HG02840 (cell line): ENCODE measurements at regions not wholly inside any gene's neighbourhood (a gene's known extent, or its start where the extent isn't known, plus 50 kb on each side); places are given as distances from the start of the nearest gene placed in this dataset.
"Not testable (repeated sequence)": the region's sequence is repeated elsewhere in the genome, so short reads cannot be mapped to it uniquely, and the experiment has no call there.

Experiments used
- ATAC-seq: cut with Tn5 transposase; IDR thresholded peaks from one replicate; pipeline ENCODE4 v1.9.1; 2021; ENCODE audit warnings: mild to moderate bottlenecking, moderate library complexity, moderate number of reproducible peaks; ENCODE audit not compliant: unreplicated experiment, low FRiP score

DNA sequence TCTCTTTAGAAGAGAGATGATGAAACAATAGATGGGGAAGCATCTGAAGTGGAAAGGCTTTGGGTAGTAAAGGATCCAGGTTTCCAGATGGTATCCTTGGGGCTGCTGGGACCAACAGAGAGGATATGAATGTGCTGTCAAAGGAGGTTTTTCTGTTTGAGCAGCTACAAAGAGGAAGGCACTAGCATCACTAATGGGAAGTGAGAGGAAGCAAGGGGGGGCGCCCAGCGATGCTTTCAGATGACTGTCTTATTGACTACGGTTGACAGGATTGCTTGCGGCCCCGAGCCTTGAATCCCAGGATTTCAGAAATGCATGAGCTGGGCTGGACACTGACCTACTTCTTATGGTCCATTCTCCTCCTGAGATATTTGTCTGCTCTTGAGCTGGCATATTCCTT, 103.8 kb upstream of the GALNT15 start:
- ATAC-seq: no peak

DNA sequence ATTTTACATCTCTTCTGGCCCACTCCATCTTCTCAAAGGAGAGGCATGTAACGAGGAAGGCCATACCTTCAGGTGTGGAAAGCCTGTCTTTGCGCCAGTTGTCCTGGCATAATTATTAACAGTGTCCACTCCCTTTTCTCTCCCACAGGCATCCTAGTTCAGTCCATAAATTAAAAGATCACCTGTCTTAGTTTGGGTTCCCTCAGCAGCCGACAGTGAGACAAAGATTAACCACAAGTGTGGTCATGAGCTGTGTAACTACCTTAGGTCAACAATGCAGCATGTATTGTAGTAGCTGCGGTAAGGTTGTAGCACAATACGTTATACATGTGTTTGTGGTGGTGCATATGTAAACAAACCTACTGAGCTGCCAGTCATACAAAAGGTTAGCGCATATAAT, 103.3 kb upstream of the GALNT15 start:
- ATAC-seq: no peak

DNA sequence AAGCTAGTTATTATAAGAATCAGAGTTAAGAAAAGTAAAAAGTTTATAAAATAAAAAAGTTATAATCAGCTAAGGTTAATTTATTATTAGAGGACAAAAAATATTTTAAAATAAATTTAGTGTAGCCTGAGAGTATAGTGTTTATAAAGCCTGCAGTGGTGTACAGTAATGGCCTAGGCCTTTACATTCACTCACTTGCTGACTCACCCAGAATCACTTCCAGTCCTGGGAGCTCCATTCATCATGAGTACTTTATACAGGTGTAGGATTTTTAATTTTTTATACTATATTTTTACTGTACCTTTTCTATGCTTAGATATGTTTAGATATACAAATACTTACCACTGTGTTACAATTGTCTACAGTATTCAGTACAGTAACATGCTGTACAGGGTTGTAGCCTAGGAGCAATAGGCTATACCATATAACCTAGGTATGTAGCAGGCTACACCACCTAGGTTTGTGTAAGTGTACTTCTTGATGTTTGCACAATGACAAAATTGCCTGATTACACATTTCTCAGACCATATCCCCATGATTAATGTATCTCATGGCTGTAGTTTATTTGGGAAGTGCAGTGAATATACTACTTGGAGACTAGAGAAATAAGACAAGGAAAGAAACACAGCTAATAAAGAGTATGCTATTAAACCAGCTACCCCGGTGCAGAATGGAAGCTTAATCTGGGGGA, 101.9 kb upstream of the GALNT15 start:
- ATAC-seq: no peak

DNA sequence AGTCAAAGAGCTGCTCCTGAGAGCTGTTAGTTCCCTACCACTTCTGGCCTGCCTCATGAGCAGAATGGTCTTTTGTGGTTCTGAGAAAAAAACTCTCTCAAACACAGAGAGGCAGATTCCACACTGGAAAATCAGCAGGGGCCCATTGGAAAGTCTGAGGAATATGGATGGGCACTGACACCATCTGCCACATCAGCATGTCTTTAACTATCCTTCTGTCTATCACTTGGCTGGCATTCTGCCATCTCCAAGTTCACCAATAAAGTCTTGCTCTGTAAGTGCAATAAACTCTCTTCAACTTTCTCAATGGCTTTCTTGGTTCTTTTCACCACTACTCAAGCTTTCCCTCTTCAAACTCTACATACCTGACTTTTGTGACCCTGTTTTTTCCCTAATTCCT, 101.3 kb upstream of the GALNT15 start:
- no peak for ATAC-seq

DNA sequence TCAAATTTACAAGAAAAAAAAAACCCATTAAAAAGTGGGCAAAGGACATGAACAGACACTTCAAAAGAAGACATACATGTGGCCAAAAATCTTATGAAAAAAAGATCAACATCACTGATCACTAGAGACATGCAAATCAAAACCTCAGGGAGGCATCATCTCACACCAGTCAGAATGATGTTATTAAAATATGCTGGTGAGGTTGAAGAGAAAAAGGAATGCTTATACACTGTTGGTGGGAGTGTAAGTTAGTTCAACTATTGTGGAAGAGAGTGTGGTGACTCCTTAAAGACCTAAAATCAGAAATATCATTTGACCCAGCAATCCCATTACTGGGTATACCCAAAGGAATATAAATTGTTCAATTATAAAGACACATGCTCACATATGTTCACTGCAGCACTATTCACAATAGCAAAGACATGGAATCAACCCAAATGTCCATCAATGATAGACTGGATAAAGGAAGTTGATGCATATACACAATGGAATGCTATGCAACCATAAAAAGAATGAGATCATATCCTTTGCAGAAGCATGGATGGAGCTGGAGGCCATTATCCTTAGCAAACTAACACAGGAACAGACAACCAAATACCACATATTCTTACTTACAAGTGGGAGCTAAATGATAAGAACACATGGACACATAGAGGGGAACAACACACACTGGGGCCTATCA, 100.3 kb upstream of the GALNT15 start:
- ATAC-seq: not testable (repeated sequence)

DNA sequence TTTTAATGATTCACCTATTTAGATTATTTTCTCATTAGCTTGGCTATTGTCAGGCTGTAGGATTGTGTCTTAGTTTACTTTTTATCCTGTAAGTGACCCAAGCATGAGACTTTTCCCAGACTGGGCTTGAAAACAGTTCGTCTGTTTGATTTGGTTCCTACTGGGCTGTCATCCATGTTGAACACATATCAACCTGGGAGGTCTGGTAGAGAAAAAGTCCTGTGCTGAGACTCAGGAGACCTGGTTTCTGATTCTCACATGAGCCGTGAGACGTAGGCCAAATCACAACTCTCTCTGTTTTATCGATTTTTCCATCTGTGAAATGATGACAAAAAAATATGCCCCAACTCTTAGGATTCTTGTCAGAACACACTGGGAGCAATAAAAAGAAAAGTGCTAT, 98.8 kb upstream of the GALNT15 start:
- ATAC-seq: no peak

DNA sequence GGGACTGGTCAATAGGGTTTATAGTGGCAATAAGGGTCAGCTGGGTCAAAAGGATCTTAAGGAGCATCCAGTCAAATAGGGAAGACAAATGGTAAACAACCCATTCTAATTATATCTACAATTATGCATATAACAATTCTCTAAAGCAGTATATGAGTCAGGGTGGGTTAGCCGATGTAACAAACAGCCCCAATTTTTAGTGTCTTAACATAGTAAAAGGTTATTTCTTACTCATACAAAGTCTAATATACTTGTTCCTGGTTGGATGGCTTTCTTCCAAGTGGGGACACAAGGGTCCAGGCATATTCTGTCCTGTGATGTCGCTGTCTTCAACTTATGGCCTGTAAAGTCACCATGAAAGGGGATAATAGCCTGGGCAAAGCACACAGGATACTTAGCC, 97.9 kb upstream of the GALNT15 start:
- no peak for ATAC-seq

DNA sequence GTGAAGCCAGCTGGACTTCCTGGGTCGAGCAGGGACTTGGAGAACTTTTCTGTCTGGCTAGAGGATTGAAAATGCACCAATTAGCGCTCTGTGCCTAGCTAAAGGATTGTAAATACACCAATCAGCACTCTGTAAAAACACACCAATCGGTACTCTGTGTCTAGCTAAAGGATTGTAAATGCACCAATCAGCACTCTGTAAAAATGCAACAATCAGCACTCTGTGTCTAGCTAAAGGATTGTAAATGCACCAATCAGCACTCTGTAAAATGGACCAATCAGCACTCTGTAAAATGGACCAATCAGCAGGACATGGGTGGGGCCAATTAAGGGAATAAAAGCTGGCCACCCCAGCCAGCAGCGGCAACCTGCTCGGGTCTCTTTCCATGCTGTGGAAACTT, 97.3 kb upstream of the GALNT15 start:
- not testable (repeated sequence) for ATAC-seq

DNA sequence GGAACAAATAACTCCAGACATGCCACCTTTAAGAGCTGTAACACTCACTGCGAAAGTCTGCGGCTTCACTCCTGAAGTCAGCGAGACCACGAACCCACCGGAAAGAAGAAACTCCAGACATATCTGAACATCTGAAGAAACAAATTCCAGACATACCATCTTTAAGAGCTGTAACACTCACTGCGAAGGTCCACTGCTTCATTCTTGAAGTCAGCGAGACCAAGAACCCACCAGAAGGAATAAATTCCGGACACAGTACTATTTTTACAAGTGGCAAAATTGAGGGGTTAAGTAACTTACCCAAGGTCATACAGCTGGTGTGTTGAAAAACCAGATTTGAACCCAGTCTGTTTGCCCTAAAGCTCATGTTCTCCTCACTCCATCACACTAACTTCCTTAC, 96.8 kb upstream of the GALNT15 start:
- ATAC-seq: not testable (repeated sequence)

DNA sequence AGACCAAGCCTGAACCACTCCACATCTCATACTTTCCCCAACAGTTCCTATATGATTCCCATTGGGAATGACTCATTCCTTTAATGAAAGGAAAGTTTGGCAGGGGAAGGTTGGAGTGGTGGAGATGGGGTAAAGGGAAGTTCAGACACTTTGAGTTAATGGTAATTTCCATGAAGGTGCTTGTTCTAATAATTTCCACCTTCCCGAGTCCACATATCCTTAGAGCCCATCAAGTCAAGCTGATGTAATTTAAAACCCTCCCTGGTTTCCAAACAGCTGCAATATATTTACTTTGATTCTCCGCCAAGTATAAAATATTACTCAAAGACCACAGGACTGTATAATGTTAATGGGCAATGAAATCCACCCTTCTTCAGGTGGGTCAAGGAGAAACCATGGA, 95.0 kb upstream of the GALNT15 start:
- no peak for ATAC-seq

DNA sequence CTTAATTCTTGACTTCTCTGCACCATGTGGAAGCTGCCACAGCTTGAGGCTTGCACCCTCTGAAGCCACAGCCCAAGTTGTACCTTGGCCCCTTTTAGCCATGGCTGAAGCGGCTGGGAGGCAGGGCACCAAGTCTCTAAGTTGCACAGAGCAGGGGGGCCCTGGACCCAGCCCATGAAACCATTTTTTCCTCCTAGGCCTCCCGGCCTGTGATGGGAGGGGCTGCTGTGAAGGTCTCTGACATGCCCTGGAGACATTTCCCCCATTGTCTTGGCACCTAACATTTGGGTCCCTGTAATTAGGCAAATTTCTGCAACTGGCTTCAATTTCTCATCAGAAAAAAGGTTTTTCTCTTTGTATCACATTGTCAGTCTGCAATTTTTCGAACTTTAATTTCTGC, 92.8 kb upstream of the GALNT15 start:
- ATAC-seq: no peak

DNA sequence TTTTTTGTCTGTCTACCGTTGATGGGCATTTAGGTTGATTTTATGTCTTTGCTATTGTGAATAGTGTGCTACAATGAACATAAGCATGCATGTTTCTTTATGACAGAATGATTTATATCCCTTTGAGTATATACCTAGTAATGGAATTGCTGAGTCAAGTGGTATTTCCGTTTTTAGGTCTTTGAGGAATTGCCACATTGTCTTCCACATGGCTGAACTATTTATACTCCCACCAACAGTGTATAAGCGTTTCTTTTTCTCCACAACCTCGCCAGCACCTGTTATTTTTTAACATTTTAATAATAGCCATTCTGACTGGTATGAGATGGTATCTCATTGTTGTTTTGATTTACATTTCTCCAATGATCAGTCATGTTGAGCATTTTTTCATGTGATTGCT, 89.6 kb upstream of the GALNT15 start:
- ATAC-seq: no peak

DNA sequence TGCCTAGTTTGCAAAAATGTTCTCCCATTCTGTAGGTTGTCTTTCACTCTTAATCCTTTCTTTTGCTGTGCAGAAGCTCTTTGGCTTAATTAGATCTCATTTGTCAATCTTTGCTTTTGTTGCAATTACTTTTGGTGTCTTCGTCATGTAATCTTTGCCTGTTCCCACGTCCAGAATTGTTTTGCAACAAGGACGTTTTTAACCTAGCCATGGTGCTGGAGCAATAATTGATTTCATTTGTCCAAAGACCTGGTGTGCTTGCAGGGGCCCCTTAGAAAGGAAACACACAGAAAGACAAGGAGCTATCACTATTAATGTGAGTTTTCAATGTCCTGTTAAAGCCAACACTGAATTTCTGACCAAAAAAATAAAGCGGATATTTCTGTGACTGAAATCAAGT, 89.1 kb upstream of the GALNT15 start:
- no peak for ATAC-seq

DNA sequence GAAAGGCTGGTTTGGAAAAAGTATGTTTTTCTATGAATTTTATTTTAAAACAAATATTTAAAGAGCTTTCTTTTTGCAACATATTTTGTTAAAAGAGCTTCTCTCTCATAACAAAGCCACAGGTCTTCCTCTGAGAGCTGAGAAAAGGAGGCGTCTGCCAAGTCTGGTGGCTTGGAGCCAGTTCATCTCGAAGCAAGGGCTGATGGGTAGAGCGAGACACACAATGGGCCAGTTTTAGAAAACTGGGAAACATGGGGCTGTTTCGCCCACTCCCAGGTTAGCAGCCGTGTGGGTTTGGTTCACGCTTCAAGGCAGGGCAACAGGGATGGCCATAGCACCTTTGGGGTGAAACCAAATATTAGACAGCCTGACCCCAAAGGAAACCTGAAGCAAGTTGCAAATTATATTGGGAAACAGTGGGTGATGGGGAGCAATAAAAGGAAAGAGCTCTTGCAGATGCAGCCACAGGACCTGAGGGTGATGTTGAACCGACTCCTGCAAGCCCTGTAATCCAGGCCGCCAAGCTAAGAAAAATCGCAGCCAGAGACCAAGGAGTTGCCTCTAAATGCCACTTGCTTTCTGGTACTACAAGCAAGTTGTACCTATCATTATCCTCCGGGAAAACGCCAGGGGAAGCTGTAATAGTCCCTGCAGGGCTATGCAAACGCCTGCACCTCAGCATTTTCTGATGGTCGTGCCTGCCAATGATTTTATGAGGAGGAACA, 88.4 kb upstream of the GALNT15 start:
- no peak for ATAC-seq

DNA sequence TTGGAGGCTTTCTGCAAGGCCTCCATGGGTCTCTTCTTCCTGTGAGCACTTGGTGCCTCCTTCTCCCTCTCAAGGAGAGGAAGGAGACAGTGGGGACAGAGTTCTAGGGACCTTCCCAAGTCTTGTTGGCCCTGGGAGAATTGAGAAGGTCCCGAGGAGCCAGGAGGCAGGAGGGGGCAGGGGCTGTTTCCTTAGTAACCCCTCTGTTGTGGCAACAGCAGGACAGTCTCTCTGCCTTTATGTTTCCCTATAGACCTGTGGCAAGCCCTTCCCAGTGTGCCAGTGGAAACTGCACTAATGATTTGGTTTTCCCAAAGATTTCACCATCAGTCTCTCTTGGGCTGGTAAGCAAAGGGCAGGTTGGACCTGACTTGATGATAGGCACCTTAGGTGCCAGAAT, 87.8 kb upstream of the GALNT15 start:
- ATAC-seq: no peak

DNA sequence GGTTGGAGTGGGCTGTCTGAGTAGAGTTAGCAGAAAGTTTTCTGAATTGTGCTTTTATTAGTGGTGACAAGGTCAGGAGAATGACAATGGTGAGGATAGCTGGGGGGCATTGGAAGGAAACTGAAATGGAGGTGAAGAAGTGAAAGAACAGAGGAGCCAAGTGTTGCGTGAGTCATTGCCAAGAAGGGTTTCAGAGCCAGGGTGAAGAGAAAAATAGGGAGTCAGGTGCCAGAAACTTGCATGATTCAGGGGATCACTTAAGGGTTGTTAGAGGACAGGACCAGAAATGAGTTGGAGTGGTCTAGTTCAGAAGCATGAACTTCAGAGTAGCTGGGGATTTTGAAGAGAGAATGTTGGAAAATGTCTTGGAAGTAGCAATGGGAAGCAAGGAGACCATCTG, 86.0 kb upstream of the GALNT15 start:
- ATAC-seq: no peak

DNA sequence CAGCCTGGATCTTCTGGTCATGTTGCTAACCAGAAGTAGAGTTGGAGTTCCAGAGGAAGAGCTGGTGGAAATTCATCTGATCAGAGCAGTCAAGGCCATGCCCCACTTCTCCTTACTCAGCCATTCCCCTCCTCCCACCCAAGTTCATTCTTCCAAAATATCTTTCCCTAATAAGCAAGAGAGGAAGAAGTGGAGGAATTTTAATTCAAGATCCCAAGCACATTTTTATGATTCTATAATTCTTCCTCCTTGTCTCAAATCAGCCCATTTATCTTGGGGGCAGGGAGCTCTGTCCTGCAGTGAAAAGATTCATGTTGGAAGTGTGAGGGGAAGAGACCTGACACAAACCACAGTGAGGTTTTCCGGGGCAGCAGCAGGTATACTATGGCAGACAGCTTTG, 85.0 kb upstream of the GALNT15 start:
- no peak for ATAC-seq

DNA sequence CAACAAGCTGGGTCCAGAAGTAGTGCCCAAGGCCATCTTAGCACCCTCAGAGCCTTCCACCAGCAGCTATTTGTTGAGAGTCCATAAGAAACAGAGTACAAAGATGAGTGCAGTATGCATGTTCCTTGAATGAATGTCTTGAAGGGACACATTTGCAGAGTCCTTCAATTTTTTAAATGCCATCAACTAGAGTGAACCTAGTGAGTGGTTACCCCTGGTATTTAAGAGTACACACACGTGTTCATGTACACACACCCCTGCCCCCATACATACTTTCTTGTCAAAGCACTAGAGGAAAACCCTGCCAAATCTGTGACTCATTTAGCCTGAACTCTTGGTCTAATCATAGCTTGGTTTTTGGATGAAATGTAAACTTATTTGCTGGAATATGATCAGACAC, 84.5 kb upstream of the GALNT15 start:
- ATAC-seq: no peak

DNA sequence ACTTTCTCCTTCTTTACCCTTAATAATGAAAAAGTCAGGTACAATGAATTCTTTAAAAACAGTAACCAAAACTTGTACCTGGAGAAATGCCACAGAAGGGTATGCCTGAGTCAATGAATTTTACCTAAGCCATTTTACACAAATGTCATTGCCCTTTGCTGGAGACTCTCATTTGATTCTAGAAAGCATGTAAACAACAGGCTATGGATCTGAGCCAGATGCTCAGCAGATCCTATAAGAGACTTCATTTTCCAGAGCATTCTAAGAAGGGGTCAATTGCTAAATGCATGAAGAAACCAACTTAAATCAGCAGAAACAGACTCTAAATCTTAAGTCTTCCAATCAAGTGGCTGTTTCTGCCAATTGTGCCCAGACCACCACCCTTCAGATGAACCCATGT, 83.8 kb upstream of the GALNT15 start:
- ATAC-seq: no peak

DNA sequence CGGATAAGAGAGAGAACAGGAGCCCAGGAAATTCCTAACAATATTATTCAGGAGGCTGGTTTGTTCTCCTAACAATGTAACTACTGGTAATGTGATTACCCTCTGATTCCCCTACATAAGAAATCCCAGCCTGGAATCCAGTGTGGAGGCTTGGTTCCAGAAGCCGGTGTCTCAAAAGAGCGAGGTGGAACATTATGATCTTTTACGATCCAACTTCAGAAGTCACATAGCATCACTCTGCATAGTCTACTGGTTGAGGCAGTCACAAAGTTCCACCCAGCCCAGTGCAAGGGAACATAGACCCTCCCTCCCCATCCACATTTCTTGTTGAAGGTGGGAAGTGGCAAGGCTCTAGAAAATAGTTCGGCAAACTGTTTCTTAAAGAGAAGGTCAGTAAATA, 81.6 kb upstream of the GALNT15 start:
- ATAC-seq: no peak

DNA sequence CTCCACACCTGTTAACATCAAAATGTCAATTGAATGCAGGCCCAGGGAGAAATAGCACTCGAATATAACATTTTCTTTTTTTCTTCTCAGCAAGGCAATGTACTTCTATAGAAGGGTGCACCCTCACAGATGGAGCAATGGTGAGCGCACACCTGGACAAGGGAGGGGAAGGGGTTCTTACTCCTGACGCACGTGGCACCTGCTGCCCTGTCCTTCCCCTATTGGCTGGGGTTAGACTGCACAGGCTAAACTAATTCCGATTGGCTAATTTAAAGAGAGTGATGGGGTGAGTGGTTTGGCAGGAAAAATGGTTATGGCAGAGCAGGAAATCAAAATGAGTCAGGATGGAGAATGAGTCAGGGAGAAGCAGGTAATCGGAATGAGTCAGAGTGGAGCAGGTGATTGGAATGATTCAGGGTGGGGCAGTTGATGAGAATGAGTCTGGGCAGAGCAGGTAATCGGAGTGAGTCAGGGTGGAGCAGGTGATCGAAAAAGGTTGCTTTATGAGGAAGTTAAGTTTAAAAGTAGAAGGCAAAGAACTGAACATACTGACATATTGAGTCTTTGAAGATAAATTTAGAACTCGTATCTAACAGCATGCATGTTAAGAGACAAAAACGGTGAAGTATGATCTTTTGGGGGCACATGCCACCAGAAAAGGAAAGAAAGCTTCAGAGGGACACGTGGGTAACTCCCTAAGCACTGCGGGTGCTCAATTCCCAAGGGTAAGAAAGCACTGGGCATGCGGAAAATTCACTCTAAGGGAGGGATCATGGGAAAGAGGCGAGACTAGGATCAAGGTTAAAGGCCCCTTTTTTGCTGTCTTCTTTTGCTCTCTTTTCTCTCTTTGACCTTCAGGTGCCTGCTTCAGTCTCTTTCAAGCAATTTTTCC, 72.9 kb upstream of the GALNT15 start:
- no peak for ATAC-seq
